ENCODE measurements at regions not wholly inside any gene's neighbourhood (a gene's known extent, or its start where the extent isn't known, plus 50 kb on each side); places are given as distances from the start of the nearest gene placed in this dataset.

DNA sequence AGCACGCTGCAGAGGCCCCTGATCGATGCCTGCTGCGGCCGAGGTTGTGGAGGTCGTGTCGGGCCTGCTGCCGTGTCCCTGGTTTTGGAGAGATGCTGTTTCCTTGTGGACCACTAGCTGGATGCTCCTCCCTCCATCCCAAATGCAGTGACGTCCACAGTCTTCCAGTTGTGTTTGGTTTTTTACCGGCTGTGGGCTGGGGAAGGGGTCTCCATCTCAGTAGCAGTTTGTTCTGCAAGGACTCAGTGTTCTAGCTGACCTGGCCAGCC lies 143.0 kb upstream of the SHH start:
- no peak for TF ChIP-seq EZH2 (IDR thresholded peaks at IDR 0.05; ENCODE audit: borderline replicate concordance, low read length)
- TF ChIP-seq CTCF (conservative IDR thresholded peaks at IDR 0.05 in 1 of 2, IDR thresholded peaks at IDR 0.05 in 1 of 2; ENCODE audit: extremely low read depth in 1 of 2, insufficient read depth in 1 of 2, low read depth in 1 of 2, low read length in 2 of 2), result no peak

Data from mammary epithelial cell (primary cell).